SK-N-SH (cell line): ENCODE measurements at regions not wholly inside any gene's neighbourhood (a gene's known extent, or its start where the extent isn't known, plus 50 kb on each side); places are given as distances from the start of the nearest gene placed in this dataset.

Source experiments
- CTCF ChIA-PET: fragments of 300-600, 350-600 bp; formaldehyde crosslinking; extraction: SDS; loops from one replicate; lab custom pipeline; 2021; lab: Yijun Ruan, JAX
- POLR2A ChIA-PET: fragments of 350-600 bp; sonication (Branson Sonifier 250); formaldehyde crosslinking; extraction: SDS; loops from one replicate; lab custom pipeline; 2020; ENCODE audit warnings: antibody characterized with exemption, inconsistent platforms; lab: Yijun Ruan, JAX
- DNase-seq: peaks from one replicate; pipeline ENCODE4 v3.0.0; 2012
- H2AFZ ChIP-seq: fragments of 200-600 bp; sonication (generic); 2 replicates; pipeline ENCODE4 v1.8.1; 2016; ENCODE audit warnings: antibody characterized with exemption, mild to moderate bottlenecking, low read depth
- H3F3A ChIP-seq: fragments of 200-600 bp; sonication (generic); replicated peaks from 2 replicates; pipeline ENCODE3; 2016; ENCODE audit warnings: antibody characterized with exemption, mild to moderate bottlenecking; ENCODE audit not compliant: insufficient read depth
- H3K27ac ChIP-seq, 2 experiments: fragments of 200-500 bp in 1 of 2; fragments of 200-600 bp in 1 of 2; sonication (Bioruptor generic) in 1 of 2; sonication (generic), shearing (Covaris generic) in 1 of 2; 2 replicates each; pipeline versions ENCODE4 v1.5.1 to v1.6.1; 2014 to 2016; ENCODE audit warnings: low read depth in 2 of 2, inconsistent platforms in 1 of 2, low read length in 1 of 2, mild to moderate bottlenecking in 1 of 2, mixed read lengths in 1 of 2
- H3K27me3 ChIP-seq: fragments of 200-600 bp; sonication (generic), shearing (Covaris generic); 2 replicates; pipeline ENCODE4 v1.6.1; 2016; ENCODE audit warnings: mixed run types; ENCODE audit not compliant: insufficient read depth
- H3K36me3 ChIP-seq, 2 experiments: fragments of 200-500 bp in 1 of 2; fragments of 200-600 bp in 1 of 2; sonication (Bioruptor generic) in 1 of 2; sonication (generic) in 1 of 2; replicated peaks in 1 of 2; 2 replicates each; pipeline versions ENCODE3 to v1.5.1; 2014 to 2016; ENCODE audit warnings: low read length in 1 of 2, mild to moderate bottlenecking in 1 of 2; ENCODE audit not compliant: insufficient read depth in 2 of 2, control insufficient read depth in 1 of 2
- H3K4me1 ChIP-seq, 2 experiments: fragments of 200-500 bp in 1 of 2; fragments of 200-600 bp in 1 of 2; sonication (Bioruptor generic) in 1 of 2; sonication (generic), shearing (Covaris generic) in 1 of 2; 2 replicates each; pipeline versions ENCODE4 v1.5.1 to v1.6.1; 2014 to 2016; ENCODE audit warnings: low read depth in 1 of 2, low read length in 1 of 2, mixed run types in 1 of 2; ENCODE audit not compliant: insufficient read depth in 2 of 2, control insufficient read depth in 1 of 2
- H3K4me2 ChIP-seq: fragments of 200-600 bp; sonication (generic), shearing (Covaris generic); 2 replicates; pipeline ENCODE4 v1.6.1; 2017; ENCODE audit warnings: mixed run types
- H3K4me3 ChIP-seq, 2 experiments: fragments of 200-500 bp in 1 of 2; fragments of 200-600 bp in 1 of 2; sonication (Bioruptor generic) in 1 of 2; sonication (generic), shearing (Covaris generic) in 1 of 2; 2 replicates each; pipeline versions ENCODE4 v1.5.1 to v1.8.1; 2014 to 2016; ENCODE audit warnings: low read depth in 2 of 2, inconsistent platforms in 1 of 2, low read length in 1 of 2, mild to moderate bottlenecking in 1 of 2, mixed read lengths in 1 of 2, moderate library complexity in 1 of 2
- H3K79me2 ChIP-seq: fragments of 200-600 bp; sonication (generic); 2 replicates; pipeline ENCODE4 v1.8.1; 2017; ENCODE audit warnings: mild to moderate bottlenecking; ENCODE audit not compliant: insufficient read depth
- H3K9ac ChIP-seq: fragments of 200-600 bp; sonication (generic); 2 replicates; pipeline ENCODE4 v1.6.1; 2017; ENCODE audit warnings: mixed run types
- H3K9me2 ChIP-seq: fragments of 200-600 bp; sonication (generic); 2 replicates; pipeline ENCODE4 v1.6.1; 2017; ENCODE audit warnings: mixed run types
- H3K9me3 ChIP-seq: fragments of 200-600 bp; sonication (generic); 2 replicates; pipeline ENCODE4 v1.6.1; 2017; ENCODE audit warnings: mixed run types, mild to moderate bottlenecking, moderate library complexity
- H4K20me1 ChIP-seq: fragments of 200-600 bp; sonication (generic); 2 replicates; pipeline ENCODE4 v1.6.1; 2017; ENCODE audit warnings: mild to moderate bottlenecking, mixed run types; ENCODE audit not compliant: insufficient read depth
- CHD2 ChIP-seq: fragments of 150-350 bp; IDR thresholded peaks from 2 replicates; pipeline ENCODE4 v1.6.1; 2018; ENCODE audit warnings: low read length; ENCODE audit not compliant: partially characterized antibody
- EP300 ChIP-seq, 2 experiments: IDR thresholded peaks; 2 replicates each; pipeline versions ENCODE4 v1.4.0 to v1.6.1; 2012; ENCODE audit warnings: borderline replicate concordance in 1 of 2, low read depth in 1 of 2, low read length in 1 of 2
- FOSL2 ChIP-seq: IDR thresholded peaks from 2 replicates; pipeline ENCODE4 v1.4.0; 2012; ENCODE audit warnings: low read depth, mild to moderate bottlenecking, moderate library complexity, borderline replicate concordance
- FOXM1 ChIP-seq: IDR thresholded peaks from 2 replicates; pipeline ENCODE4 v1.4.0; 2012; ENCODE audit warnings: low read depth, mild to moderate bottlenecking
- GABPA ChIP-seq: IDR thresholded peaks from 2 replicates; pipeline ENCODE4 v1.4.0; 2012; ENCODE audit warnings: low read depth, mild to moderate bottlenecking
- GATA2 ChIP-seq: sonication (generic); formaldehyde crosslinking; IDR thresholded peaks from 2 replicates; pipeline ENCODE4 v1.5.0; 2020; ENCODE audit warnings: mild to moderate bottlenecking, missing genetic modification reagents
- MXI1 ChIP-seq: IDR thresholded peaks from 2 replicates; pipeline ENCODE4 v1.6.1; 2012; ENCODE audit warnings: mild to moderate bottlenecking, low read depth, low read length, improper control_type of control experiment
- NFIC ChIP-seq: IDR thresholded peaks from 2 replicates; pipeline ENCODE4 v1.4.0; 2012; ENCODE audit warnings: borderline replicate concordance
- NRF1 ChIP-seq: IDR thresholded peaks from 2 replicates; pipeline ENCODE4 v1.6.1; 2012; ENCODE audit warnings: low read depth, mild to moderate bottlenecking, low read length
- RCOR1 ChIP-seq: fragments of 150-350 bp; IDR thresholded peaks from 2 replicates; pipeline ENCODE4 v1.6.1; 2017; ENCODE audit warnings: antibody characterized with exemption, low read length
- RFX5 ChIP-seq: IDR thresholded peaks from 2 replicates; pipeline ENCODE4 v1.6.1; 2012; ENCODE audit warnings: mild to moderate bottlenecking, improper control_type of control experiment, low read length
- RXRA ChIP-seq: IDR thresholded peaks from 2 replicates; pipeline ENCODE4 v1.4.0; 2012; ENCODE audit warnings: low read depth, mild to moderate bottlenecking, borderline replicate concordance
- SIN3A ChIP-seq: IDR thresholded peaks from 2 replicates; pipeline ENCODE4 v1.6.1; 2012; ENCODE audit warnings: low read depth, mild to moderate bottlenecking, low read length, moderate library complexity, borderline replicate concordance
- TAF1 ChIP-seq: IDR thresholded peaks from 2 replicates; pipeline ENCODE4 v1.6.1; 2012; ENCODE audit warnings: low read depth, mild to moderate bottlenecking, low read length, moderate library complexity, borderline replicate concordance
- YY1 ChIP-seq: IDR thresholded peaks from 2 replicates; pipeline ENCODE4 v1.4.0; 2012; ENCODE audit warnings: low read depth, mild to moderate bottlenecking
- WGBS: methylation state at CpG from one replicate; pipeline ENCODE4 v1.1.6; 2017; ENCODE audit warnings: low lambda C conversion rate; 5-methylcytosine and 5-hydroxymethylcytosine counted together
- TF ChIP-seq, protein P1 (sequence below): IDR thresholded peaks from 2 replicates; pipeline ENCODE4 v1.4.0; 2012; ENCODE audit warnings: low read depth, borderline replicate concordance
- TF ChIP-seq, protein P2 (sequence below): IDR thresholded peaks from 2 replicates; pipeline ENCODE4 v1.4.0; 2012; ENCODE audit warnings: low read depth, borderline replicate concordance
- TF ChIP-seq, protein P3 (sequence below): fragments of 150-350 bp; IDR thresholded peaks from 2 replicates; pipeline ENCODE4 v1.6.1; 2016; ENCODE audit warnings: mild to moderate bottlenecking, low read depth, low read length
- TF ChIP-seq, protein P4 (sequence below): IDR thresholded peaks from 2 replicates; pipeline ENCODE4; 2012

DNA sequence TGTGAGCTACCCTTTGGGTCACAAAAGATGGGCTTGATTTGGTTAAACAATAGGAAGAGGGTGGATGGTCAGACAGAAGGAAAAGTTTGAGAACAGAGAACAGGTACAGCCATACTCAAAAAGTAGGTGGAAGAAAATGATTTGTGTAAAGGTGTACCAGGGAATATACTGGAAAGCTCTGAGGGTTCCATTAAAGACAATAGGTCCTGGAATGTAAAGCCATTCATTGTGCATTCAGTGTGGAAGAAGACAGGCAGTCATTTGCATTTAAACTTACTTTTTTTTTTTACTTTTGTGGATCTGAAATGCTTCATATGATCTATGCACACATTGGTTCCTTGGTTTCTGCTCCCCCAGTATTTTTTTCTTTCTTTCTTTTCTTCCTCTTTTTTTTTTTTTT is 581.4 kb upstream of the PIK3C3 start:
- no peak overlapping the region for H3K4me3 ChIP-seq
- no peaks in the 10 kb centered on the region for H3K36me3 ChIP-seq
- H3K9ac ChIP-seq, result no peak overlapping the region
- no peak overlapping the region for H3K4me2 ChIP-seq
- DNase-seq, result no peak
- H3K9me3 ChIP-seq, result no peaks in the 10 kb centered on the region
- CTCF ChIA-PET, result interaction anchor here (0.6 to 0.9 kb wide), 2 partner anchors 27 to 372 kb away, joined by 3 read pairs; no protein-coding TSS in a partner anchor
- no peaks in the 10 kb centered on the region for H3K27me3 ChIP-seq
- H3K27ac ChIP-seq, result no peak overlapping the region
- no peak overlapping the region for H2AFZ ChIP-seq
- H3K79me2 ChIP-seq, result no peaks in the 10 kb centered on the region
- no peaks in the 10 kb centered on the region for H3F3A ChIP-seq
- H3K4me1 ChIP-seq, result peaks cover 0 to 18% of the 10 kb centered on the region in 2 experiments; a peak in 2 of 4 replicates
- H4K20me1 ChIP-seq, result no peaks in the 10 kb centered on the region
- no peaks in the 10 kb centered on the region for H3K9me2 ChIP-seq
- TF ChIP-seq, protein P1, sequence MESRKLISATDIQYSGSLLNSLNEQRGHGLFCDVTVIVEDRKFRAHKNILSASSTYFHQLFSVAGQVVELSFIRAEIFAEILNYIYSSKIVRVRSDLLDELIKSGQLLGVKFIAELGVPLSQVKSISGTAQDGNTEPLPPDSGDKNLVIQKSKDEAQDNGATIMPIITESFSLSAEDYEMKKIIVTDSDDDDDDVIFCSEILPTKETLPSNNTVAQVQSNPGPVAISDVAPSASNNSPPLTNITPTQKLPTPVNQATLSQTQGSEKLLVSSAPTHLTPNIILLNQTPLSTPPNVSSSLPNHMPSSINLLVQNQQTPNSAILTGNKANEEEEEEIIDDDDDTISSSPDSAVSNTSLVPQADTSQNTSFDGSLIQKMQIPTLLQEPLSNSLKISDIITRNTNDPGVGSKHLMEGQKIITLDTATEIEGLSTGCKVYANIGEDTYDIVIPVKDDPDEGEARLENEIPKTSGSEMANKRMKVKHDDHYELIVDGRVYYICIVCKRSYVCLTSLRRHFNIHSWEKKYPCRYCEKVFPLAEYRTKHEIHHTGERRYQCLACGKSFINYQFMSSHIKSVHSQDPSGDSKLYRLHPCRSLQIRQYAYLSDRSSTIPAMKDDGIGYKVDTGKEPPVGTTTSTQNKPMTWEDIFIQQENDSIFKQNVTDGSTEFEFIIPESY, result no peak
- no peak for TF ChIP-seq EP300 (IDR thresholded peaks at IDR 0.05; ENCODE audit: borderline replicate concordance in 1 of 2, low read depth in 1 of 2, low read length in 1 of 2)
- TF ChIP-seq NRF1, result no peak
- no peak for TF ChIP-seq NFIC
- no peak for TF ChIP-seq FOXM1
- no peak for TF ChIP-seq RCOR1
- no peak for TF ChIP-seq SIN3A
- no peak for TF ChIP-seq FOSL2
- no peak for TF ChIP-seq RXRA
- TF ChIP-seq GATA2 (CRISPR knock-in tag), result no peak
- no peak for TF ChIP-seq MXI1
- TF ChIP-seq RFX5, result no peak
- TF ChIP-seq, protein P2, sequence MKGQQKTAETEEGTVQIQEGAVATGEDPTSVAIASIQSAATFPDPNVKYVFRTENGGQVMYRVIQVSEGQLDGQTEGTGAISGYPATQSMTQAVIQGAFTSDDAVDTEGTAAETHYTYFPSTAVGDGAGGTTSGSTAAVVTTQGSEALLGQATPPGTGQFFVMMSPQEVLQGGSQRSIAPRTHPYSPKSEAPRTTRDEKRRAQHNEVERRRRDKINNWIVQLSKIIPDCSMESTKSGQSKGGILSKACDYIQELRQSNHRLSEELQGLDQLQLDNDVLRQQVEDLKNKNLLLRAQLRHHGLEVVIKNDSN, result no peak
- POLR2A ChIA-PET, result no interaction called here

DNA sequence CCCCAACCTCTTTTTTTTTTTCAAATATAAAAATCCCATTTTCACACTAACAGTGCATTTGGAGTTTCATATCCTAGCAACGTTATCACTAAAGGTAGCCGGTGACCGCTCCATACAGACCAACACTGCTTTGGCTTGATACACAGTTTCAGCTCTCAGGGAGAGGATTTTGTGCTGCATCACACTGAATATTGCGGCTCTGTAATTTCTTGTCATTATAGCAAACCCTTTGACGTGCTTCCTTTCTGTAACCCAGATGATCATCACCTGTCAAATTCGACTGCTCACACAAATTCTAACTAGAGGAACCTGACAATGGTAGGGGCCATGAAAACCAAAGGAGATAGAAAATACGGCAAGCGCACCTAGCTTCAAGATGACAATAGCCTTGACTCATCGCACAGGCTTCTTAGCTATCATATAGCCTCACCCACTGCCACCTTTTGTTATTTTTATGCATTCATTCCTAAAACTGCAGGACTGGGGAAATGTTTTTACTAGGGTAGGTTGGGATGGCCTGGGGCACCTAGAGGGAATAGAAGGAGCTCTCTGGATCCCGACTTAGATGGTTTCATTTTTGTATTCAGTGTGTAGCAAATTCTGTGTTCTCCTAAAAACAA is 582.9 kb upstream of the PIK3C3 start:
- CTCF ChIA-PET, result interaction anchor here (0.8 to 1.8 kb wide), 4 partner anchors 20 to 1213 kb away, joined by 3 to 11 read pairs (median 4); no protein-coding TSS in a partner anchor
- Histone ChIP-seq H4K20me1 (no peaks in the 10 kb centered on the region), H3K27ac (peak overlapping the region in 1 of 2 experiments; percentile 98; a peak in 2 of 4 replicates), H3K79me2 (no peaks in the 10 kb centered on the region), H3K9ac (no peak overlapping the region), H3K4me1 (peaks cover 0 to 18% of the 10 kb centered on the region in 2 experiments; a peak in 2 of 4 replicates), H3K9me2 (no peaks in the 10 kb centered on the region), H3K4me2 (no peak overlapping the region), H3K27me3 (no peaks in the 10 kb centered on the region), H3K9me3 (no peaks in the 10 kb centered on the region), H3K36me3 (no peaks in the 10 kb centered on the region), H3F3A (no peaks in the 10 kb centered on the region), H2AFZ (no peak overlapping the region), H3K4me3 (no peak overlapping the region; a peak in 1 of 4 replicates)
- no peak for DNase-seq
- POLR2A ChIA-PET, result no interaction called here
- WGBS, result 67% methylated on average over 10 of the region's 10 CpGs
- TF ChIP-seq, protein P3, sequence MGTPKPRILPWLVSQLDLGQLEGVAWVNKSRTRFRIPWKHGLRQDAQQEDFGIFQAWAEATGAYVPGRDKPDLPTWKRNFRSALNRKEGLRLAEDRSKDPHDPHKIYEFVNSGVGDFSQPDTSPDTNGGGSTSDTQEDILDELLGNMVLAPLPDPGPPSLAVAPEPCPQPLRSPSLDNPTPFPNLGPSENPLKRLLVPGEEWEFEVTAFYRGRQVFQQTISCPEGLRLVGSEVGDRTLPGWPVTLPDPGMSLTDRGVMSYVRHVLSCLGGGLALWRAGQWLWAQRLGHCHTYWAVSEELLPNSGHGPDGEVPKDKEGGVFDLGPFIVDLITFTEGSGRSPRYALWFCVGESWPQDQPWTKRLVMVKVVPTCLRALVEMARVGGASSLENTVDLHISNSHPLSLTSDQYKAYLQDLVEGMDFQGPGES, result no peak
- TF ChIP-seq, protein P2, result no peak
- TF ChIP-seq EP300 (IDR thresholded peaks at IDR 0.05; ENCODE audit: borderline replicate concordance in 1 of 2, low read depth in 1 of 2, low read length in 1 of 2) (no peak), RCOR1 (no peak), TAF1 (no peak), CHD2 (no peak), YY1 (no peak), GABPA (no peak), RFX5 (no peak), FOXM1 (no peak)
- TF ChIP-seq, protein P4, sequence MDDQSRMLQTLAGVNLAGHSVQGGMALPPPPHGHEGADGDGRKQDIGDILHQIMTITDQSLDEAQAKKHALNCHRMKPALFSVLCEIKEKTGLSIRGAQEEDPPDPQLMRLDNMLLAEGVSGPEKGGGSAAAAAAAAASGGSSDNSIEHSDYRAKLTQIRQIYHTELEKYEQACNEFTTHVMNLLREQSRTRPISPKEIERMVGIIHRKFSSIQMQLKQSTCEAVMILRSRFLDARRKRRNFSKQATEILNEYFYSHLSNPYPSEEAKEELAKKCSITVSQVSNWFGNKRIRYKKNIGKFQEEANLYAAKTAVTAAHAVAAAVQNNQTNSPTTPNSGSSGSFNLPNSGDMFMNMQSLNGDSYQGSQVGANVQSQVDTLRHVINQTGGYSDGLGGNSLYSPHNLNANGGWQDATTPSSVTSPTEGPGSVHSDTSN, result no peak
- TF ChIP-seq, protein P1, result no peak
